Choroid plexus epithelial cell (primary cell): ENCODE measurements at regions not wholly inside any gene's neighbourhood (a gene's known extent, or its start where the extent isn't known, plus 50 kb on each side); places are given as distances from the start of the nearest gene placed in this dataset.

Experiments used
- DNase-seq: peaks from one replicate; pipeline ENCODE4 v3.0.0-alpha.2; 2010; ENCODE audit warnings: low read depth
- H3K4me3 ChIP-seq: 2 replicates; pipeline ENCODE4 v1.5.1; 2011; ENCODE audit warnings: low read depth, mild to moderate bottlenecking, control low read depth, low read length, moderate library complexity
- CTCF ChIP-seq: conservative IDR thresholded peaks from 2 replicates; pipeline ENCODE4 v1.5.1; 2011; ENCODE audit warnings: low read depth, mild to moderate bottlenecking, control low read depth, inconsistent platforms, low read length, moderate library complexity

- no peak overlapping the region for H3K4me3 ChIP-seq
- TF ChIP-seq CTCF = no peak
- DNase-seq = no peak
These were observed 419.9 kb downstream of the TDRD15 start for GRCh38 chr2:21543630-21544029.

- H3K4me3 ChIP-seq = no peak overlapping the region
- TF ChIP-seq CTCF = no peak
- no peak for DNase-seq
These were observed 420.6 kb downstream of the TDRD15 start for GRCh38 chr2:21544392-21544791.

- no peak overlapping the region for H3K4me3 ChIP-seq
- no peak for TF ChIP-seq CTCF
- no peak for DNase-seq
These were observed 429.2 kb downstream of the TDRD15 start for GRCh38 chr2:21552981-21553380.

- peak; percentile 1 for DNase-seq
- no peak overlapping the region for H3K4me3 ChIP-seq
- no peak for TF ChIP-seq CTCF
These were observed 435.6 kb downstream of the TDRD15 start for GRCh38 chr2:21559351-21559750.

- H3K4me3 ChIP-seq = no peak overlapping the region
- no peak for TF ChIP-seq CTCF
- DNase-seq = no peak
These were observed 438.2 kb downstream of the TDRD15 start for GRCh38 chr2:21561965-21562364.

- no peak for TF ChIP-seq CTCF
- no peak overlapping the region for H3K4me3 ChIP-seq
- no peak for DNase-seq
These were observed 443.6 kb downstream of the TDRD15 start for GRCh38 chr2:21567395-21567794.

GRCh38 chr2:21571686-21572085, 447.9 kb downstream of the TDRD15 start:
- no peak for TF ChIP-seq CTCF
- DNase-seq = no peak
- no peak overlapping the region for H3K4me3 ChIP-seq
